ENCODE measurements at regions not wholly inside any gene's neighbourhood (a gene's known extent, or its start where the extent isn't known, plus 50 kb on each side); places are given as distances from the start of the nearest gene placed in this dataset.

DNA sequence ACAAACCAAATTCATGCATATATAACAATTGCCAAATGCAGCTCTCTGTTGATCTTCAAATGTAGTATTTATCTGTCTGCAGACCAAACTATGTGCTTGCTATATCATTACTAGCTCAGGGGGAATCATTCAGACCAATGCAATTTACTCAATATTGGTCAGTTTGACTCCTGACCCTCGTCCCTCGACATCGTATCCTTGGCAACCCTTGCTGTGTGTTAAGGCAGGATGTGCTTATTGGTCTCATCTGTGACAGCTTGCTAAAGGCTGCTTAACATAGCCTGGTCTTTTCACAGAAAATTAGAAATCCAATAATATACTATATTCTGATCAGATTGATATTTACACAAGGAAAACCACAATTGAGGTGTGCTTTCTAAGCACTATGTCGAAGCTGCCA is 747.1 kb downstream of the GALR1 start:
- in situ Hi-C loops (cut with HindIII; ENCODE audit: low sequenced_read_pairs) = no loop called here
- TF ChIP-seq, protein P1, sequence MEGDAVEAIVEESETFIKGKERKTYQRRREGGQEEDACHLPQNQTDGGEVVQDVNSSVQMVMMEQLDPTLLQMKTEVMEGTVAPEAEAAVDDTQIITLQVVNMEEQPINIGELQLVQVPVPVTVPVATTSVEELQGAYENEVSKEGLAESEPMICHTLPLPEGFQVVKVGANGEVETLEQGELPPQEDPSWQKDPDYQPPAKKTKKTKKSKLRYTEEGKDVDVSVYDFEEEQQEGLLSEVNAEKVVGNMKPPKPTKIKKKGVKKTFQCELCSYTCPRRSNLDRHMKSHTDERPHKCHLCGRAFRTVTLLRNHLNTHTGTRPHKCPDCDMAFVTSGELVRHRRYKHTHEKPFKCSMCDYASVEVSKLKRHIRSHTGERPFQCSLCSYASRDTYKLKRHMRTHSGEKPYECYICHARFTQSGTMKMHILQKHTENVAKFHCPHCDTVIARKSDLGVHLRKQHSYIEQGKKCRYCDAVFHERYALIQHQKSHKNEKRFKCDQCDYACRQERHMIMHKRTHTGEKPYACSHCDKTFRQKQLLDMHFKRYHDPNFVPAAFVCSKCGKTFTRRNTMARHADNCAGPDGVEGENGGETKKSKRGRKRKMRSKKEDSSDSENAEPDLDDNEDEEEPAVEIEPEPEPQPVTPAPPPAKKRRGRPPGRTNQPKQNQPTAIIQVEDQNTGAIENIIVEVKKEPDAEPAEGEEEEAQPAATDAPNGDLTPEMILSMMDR (IDR thresholded peaks at IDR 0.05; ENCODE audit: low read depth, low read length, missing control alignments) = no peak

GRCh38 chr18:78001811-78002210 is 752.2 kb downstream of the GALR1 start:
- H3K4me3 ChIP-seq (ENCODE audit: low read depth, low read length) = no peak overlapping the region
- in situ Hi-C loops (cut with HindIII; ENCODE audit: low sequenced_read_pairs) = no loop called here
- TF ChIP-seq, protein P1 (IDR thresholded peaks at IDR 0.05; ENCODE audit: low read depth, low read length, missing control alignments) = no peak
- DNase-seq (ENCODE audit: low read depth) = no peak

More for the DNA sequence above, 747.1 kb downstream of the GALR1 start:
- no peak for DNase-seq (ENCODE audit: low read depth)
- H3K4me3 ChIP-seq (ENCODE audit: low read depth, low read length) = no peak overlapping the region

DNA sequence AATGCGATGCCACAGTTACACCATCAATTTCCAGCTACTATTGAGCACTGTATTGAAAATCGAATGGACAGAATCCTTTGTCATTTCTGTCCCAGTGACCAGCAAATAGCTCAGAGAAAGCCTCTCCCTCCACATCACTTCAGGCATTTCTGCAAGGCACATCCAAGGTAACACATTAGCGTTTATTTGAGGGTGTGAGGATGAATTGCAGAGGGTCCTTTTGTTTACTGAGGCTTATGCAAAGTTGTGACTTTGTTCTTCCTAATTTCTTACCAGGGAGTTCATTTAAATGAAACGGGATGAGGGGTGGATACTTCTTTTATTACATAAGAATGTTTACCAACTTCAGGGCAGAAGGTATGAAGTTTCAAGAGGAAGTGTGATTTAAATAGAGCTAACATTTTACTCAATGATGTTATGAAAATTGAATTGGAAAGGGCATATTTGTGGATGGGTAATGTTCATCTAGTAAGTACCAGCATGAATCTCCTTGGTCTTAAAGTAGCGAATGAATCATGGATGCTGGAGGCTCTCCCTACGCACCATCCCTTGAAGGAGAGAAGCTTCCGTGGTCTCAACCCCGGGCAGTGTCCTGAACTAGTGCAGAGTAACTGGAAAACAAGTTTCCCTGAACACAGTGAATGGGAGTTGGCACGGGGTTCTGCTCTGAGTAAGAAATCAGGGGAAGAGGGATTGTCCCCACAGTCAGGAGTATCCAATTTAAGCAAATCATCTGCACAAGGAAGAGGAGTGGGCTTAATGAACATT is 756.5 kb downstream of the GALR1 start:
- H3K4me3 ChIP-seq (ENCODE audit: low read depth, low read length) = no peak overlapping the region
- DNase-seq (ENCODE audit: low read depth) = no peak
- in situ Hi-C loops (cut with HindIII; ENCODE audit: low sequenced_read_pairs) = loop anchor here (5.0 kb wide), 1 partner anchor 49 kb away; no protein-coding TSS in a partner anchor

DNA sequence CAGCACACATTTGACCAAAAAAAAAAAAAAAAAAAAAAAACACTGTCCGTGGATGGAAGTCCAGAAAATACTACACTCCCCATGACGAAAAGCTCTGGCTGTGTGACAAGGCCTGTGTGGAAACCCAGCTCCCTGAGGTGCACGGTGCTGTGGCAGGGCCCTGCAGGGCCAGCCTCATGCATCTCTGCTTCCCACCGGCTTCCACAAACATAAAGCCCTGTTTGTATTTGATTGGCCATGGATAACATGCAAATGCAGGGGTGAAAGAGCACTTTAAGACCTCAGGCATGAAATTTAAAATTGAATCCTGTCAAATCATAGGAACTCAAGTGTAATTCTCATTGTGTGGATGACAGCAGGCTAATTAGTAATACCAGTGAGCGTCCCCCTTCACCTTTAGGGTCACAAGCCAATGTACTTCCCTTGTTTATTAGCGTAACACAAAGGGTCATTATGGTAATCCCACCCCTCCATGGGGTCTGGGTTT is 757.2 kb downstream of the GALR1 start:
- H3K4me3 ChIP-seq (ENCODE audit: low read depth, low read length) = no peak overlapping the region
- in situ Hi-C loops (cut with HindIII; ENCODE audit: low sequenced_read_pairs) = loop anchor here (5.0 kb wide), 1 partner anchor 50 kb away; no protein-coding TSS in a partner anchor
- TF ChIP-seq, protein P1 (IDR thresholded peaks at IDR 0.05; ENCODE audit: low read depth, low read length, missing control alignments) = no peak
- DNase-seq (ENCODE audit: low read depth) = no peak

More for the DNA sequence above, 756.5 kb downstream of the GALR1 start:
- TF ChIP-seq, protein P1 (IDR thresholded peaks at IDR 0.05; ENCODE audit: low read depth, low read length, missing control alignments) = no peak

- in situ Hi-C loops (cut with HindIII; ENCODE audit: low sequenced_read_pairs) = no loop called here
- no peak for DNase-seq (ENCODE audit: low read depth)
- H3K4me3 ChIP-seq (ENCODE audit: low read depth, low read length) = no peak overlapping the region
- TF ChIP-seq, protein P1 (IDR thresholded peaks at IDR 0.05; ENCODE audit: low read depth, low read length, missing control alignments) = no peak
Measured at GRCh38 chr18:78010363-78010762, 760.7 kb downstream of the GALR1 start.

DNA sequence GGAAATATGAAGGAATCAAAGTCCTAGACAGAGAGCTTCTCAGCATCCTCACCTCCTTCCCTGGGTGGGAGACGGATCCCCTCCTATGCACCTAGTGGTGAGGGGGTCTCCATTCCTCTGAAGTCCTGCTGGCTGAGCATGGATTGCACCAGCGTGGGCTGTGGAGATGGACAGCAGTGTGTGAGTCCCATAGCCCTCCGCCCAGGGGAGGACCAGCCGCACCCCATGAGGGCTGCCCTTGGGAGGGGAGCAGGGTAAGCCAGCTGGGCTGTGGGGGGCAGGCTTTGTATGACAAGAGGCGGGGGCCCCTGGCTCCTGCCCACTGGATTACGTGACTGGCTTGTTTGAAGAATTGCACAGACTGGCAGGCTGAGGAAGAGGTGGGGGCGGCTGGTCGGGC is 768.2 kb downstream of the GALR1 start:
- in situ Hi-C loops (cut with HindIII; ENCODE audit: low sequenced_read_pairs) = no loop called here
- no peak overlapping the region for H3K4me3 ChIP-seq (ENCODE audit: low read depth, low read length)
- no peak for DNase-seq (ENCODE audit: low read depth)
- TF ChIP-seq, protein P1 (IDR thresholded peaks at IDR 0.05; ENCODE audit: low read depth, low read length, missing control alignments) = no peak

Measured in astrocyte of the cerebellum (primary cell).